Myocyte (in vitro differentiated cells): ENCODE measurements at regions not wholly inside any gene's neighbourhood (a gene's known extent, or its start where the extent isn't known, plus 50 kb on each side); places are given as distances from the start of the nearest gene placed in this dataset.

ENCODE experiments used
- DNase-seq: peaks from one replicate; pipeline ENCODE4 v3.0.0-alpha.2; 2012; ENCODE audit warnings: low read depth

DNA sequence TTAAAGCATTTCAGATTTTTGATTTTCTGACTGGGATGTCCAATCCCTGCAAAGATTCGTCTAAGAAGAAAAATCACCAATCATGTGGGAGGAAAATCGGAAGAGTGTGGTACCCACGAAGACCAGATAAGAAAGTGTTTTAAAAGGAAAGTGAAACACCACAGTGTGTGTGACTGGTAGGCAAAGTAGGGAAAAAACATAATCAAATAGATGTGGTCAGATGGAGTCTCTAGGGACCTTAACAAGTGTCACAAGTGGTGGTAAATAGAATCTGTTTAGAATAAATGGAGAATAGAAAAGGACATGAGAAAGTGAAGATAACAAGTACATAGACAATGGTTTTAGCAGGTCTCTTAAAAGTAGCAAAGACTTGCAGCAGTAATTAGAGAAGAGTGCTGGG, 154.6 kb downstream of the SLC30A10 start:
- DNase-seq: no peak

- DNase-seq: no peak
These were observed 155.2 kb downstream of the SLC30A10 start for GRCh38 chr1:219773110-219773509.

DNA sequence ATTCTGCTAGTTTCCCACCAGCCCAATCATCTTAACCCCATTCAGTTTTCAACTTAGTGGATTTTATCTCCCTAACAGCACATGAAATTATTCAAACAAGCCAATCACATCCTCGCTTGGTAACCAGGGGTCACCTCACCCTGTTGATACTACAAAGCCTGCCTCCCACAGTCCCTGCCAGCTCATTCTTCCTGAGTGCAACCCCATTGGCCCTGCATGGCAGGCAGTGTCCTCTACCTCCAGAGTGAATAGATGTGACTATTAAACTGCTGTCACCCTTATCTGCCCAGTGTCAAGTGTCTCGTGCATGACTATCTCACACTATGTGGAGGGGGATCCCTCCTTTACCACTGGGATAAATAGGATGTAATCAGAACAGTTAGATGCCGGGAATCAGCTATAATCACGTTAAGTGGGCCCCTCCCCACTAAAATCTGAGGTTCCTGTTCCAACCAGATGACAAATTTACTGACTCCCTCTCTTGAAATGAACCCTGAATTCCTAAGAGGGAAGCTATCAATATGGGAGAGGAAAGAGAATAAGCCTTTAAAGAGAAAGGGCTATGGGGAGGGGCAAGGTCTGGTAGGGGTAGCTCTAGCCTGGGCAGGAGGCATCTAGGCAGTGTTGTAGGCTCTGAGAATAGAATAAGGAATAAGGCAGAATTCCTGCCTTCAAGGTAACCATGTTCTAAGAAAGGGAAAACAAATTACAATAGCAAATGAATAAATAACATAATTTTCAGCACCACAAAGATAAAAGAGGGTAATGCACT, 155.9 kb downstream of the SLC30A10 start:
- no peak for DNase-seq

- peak; percentile 18 for DNase-seq
These were observed 157.3 kb downstream of the SLC30A10 start for GRCh38 chr1:219771080-219771479.

DNA sequence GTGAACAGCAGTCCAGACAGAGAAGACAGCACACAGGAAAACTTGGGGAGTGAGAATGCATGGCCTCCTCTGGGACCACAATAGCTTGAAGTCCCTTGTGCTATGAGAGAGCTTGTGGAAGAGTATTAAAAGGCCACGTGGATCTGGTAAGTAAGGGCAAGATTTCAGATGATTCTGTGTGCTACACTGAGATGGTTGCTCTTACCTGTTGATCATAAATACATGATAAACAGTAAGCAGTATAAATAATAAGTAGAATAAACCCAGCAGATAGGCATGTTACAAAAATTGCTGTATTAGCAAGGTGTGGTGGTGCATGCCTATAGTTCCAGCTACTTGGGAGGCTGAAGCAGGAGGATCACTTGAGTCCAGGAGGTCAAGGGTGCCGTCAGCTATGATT, 150.4 kb upstream of the ZC3H11B start:
- no peak for DNase-seq

DNA sequence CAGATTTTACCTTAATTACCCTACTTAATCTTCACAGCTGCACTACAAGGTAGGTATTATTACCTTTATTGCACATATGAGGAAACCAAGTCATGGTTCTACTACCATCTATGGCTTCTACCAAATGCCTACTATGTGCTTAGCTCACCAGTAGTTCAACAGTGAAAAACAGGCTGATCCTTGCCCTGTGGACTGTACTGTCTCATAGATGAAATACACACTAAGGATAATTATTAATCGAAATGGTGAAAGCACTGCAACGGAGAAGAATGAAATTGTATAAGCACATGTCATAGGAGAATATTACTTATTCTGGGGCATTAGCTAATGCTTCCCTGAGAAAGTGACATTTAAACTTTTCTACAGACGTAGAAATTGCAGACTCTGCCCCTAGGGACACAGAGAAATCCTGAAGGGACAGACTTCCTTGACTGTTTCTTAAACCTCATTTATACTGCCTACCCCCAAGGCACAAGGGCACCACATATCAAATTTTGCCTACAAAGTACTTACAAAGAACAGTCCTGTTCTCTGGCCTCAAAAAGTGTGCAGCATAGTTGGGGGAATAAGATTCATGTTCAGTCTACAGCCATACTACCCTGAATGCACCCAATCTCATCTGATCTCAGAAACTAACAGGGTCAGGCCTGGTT, 148.4 kb upstream of the ZC3H11B start:
- no peak for DNase-seq

GRCh38 chr1:219759095-219759494, 146.2 kb upstream of the ZC3H11B start:
- DNase-seq: no peak

- DNase-seq: no peak
These were observed 145.0 kb upstream of the ZC3H11B start for GRCh38 chr1:219757890-219758289.

DNA sequence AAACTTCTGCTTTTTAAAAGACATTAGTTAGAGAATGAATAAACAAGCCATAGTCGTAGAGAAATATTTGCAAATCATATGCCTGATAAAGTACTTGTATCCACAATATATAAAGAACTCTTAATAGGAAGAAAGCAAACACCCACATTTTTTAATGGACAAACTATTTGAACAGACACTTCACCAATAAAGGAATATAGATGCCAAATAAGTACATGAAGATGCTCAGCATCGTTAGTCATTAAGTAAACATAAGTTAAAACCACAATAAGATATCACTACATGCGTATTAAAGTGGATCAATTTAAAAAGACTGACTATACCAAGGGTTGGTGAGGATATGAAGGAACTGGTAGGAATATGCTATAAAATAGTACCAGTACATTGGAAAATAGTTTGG, 142.3 kb upstream of the ZC3H11B start:
- no peak for DNase-seq

DNA sequence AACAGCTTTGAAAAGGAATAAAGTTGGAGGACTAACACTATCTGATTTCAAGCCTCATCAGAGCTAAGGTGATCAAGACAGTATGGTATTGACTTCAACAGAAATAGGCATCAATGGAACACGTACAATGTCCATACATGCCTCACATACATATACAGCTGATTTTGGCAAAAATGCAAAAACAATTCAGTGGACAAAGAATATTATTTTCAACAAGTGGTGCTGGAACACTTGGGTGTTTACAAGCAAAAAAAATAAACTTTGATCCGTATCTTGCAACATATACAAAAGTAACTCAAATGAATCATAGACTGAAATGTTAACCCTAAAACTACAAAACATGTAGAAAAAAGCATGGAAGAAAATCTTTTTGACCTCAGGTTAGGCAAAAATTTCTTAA, 141.9 kb upstream of the ZC3H11B start:
- no peak for DNase-seq

- no peak for DNase-seq
These were observed 141.0 kb upstream of the ZC3H11B start for GRCh38 chr1:219753914-219754313.

- DNase-seq: no peak
These were observed 139.7 kb upstream of the ZC3H11B start for GRCh38 chr1:219752645-219753044.

- DNase-seq: no peak
These were observed 139.1 kb upstream of the ZC3H11B start for GRCh38 chr1:219751870-219752507.

GRCh38 chr1:219749370-219749769, 136.5 kb upstream of the ZC3H11B start:
- no peak for DNase-seq

- no peak for DNase-seq
These were observed 133.2 kb upstream of the ZC3H11B start for GRCh38 chr1:219746141-219746540.

DNA sequence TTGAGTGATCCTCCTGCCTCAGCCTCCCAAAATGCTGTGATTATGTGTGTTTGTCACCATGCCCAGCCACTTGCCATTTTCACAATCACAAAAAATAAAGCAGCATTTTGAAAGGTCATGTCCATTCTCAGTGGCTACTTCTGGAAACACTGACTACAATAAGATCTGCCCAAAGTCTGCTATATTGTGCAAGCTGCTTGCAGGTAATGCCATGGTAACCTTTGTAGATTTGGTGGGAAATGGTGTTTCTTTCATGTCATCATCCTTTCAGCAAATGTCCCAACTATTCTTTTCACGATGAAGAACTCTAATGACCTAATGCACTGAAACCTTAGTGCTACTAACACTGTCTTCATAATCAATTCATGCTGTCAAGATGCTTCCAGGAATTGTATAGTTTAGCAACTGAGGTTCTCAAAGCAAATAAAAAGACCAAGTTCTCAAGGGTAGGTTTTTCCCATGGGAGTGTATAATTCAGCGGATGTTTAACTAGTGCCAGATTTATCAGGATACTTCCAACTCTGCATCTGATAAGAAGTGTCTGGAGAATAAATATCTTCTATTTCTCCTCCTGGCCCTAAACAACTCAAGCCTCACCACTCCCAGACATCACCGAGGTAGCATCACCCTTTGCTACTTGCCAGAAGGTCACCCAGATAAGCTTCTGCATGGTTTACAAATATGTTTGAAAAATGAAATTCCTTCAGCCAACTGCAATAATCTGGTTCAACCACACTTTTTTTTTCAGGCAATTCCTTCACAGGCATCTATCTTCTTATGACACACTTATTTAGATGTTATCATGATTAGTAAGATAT, 132.0 kb upstream of the ZC3H11B start:
- DNase-seq: no peak

DNA sequence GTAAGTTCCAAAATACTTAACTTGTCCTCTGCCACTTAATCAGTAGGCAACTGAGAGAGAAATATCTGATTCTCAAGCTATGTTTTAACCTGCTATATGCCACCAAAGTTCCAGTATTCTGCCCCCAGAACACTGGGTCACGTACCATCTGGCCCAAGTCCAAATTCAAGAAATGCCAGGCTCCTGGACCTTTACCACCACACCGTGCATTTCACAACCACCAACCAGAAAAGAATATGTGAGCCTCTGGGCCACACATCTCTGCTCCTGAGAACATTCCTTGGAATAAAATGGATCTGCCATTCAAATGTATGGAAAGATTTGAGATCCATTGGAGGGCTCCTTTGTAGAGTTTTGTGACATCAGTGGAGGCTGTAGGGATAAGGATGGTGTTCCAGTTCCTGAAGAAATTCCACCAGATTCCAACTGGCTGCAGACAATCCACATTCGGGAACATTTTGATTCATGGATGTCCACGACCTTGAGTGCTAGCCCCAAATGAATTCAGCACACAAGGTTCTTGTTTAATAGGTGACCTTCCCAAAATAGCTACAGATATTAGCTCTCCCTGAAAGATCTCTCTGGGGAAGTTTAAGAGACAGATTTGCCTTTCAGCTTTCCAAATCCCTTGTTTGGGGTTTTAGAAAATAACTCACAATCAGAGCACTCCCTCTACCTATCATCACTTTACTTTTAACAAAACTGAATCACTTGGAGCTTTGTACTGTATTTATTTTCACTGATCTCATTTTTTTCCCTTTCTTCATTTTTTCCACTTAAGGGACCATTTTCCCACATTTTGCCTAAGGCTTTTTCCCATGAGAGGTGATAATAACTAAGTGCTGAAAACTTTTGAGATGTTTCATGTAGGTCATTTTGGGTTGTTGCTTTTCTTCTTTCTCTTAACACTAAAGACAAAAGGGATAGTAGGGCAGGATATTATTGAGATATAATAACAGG, 128.4 kb upstream of the ZC3H11B start:
- no peak for DNase-seq

- DNase-seq: no peak
These were observed 120.7 kb upstream of the ZC3H11B start for GRCh38 chr1:219733511-219734174.

DNA sequence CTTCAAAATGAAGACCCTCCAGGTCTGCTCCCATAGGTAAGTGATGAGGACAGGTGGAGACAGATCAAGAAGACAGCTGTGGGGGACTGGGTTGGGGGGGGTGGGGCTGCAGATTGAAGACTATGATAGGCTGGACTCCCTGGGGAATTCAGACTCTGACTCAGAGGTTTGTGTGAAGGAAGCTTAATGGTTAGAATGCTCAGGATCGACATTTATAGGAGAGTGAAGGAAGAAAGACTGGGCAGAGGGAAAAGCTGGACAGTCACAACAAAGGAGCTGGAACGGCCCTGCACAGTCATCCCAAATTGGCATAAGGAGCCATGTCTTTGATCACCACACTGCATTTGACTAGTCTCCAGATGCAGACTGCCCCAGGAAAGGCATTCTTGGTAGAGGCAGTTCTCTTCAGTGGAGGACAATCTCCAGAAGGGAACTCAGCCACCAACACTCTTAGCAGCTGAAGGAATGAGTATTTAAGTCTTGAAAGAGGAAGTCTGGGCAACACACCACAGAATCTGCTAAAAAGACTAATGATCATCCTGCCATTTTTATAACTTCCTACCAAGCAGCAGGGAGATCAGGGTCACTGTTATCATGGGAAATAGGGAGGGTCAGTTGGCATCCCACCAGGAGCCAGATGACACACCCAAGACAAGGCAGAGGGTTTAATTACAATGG, 120.0 kb upstream of the ZC3H11B start:
- no peak for DNase-seq
